Spleen (tissue), 7 donors: ENCODE measurements at regions not wholly inside any gene's neighbourhood (a gene's known extent, or its start where the extent isn't known, plus 50 kb on each side); places are given as distances from the start of the nearest gene placed in this dataset.

Source experiments
- CTCF ChIP-seq, 11 experiments: fragments of 200-600 bp in 7 of 11; fragments of 450-650 bp in 4 of 11; sonication (generic) in 4 of 11; IDR thresholded peaks in 8 of 11; conservative IDR thresholded peaks in 3 of 11; 1 replicate in 7 of 11; 2 replicates in 4 of 11; pipeline versions ENCODE4 v1.4.0 to v1.8.0; 2016 to 2021; ENCODE audit warnings: antibody characterized with exemption in 11 of 11, inconsistent platforms in 4 of 11, mild to moderate bottlenecking in 1 of 11
- POLR2A ChIP-seq, 3 donors: fragments of 450-650 bp; IDR thresholded peaks; one replicate each; pipeline ENCODE4 v1.5.1; 2017; ENCODE audit warnings: antibody characterized with exemption in 3 of 3, mild to moderate bottlenecking in 1 of 3
- donor health status: DM: no; HTN: no; CAD: no; lungs with moderate emphysema.
- donor health status: DM: no; HTN: no; CAD: no.
- donor health status: DM: no; HTN: no; CAD: no.

DNA sequence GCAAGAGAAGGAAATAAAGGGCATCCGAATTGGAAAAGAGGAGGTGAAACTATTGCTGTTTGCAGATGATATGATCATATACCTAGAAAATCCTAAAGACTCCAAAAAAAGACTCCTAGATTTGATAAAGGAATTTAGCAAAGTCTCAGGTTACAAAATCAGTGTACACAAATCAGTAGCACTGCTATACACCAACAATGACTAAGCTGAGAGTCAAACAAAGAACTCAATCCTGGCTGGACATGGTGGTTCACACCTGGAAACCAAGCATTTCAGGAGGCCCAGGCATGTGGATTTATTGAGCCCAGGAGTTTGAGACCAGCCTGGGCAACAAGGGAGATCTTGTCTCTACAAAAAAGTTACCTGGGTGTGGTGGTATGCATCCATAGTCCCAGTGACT lies 188.7 kb upstream of the PLXNC1 start:
- TF ChIP-seq CTCF (IDR thresholded peaks at IDR 0.05 in 8 of 11, conservative IDR thresholded peaks at IDR 0.05 in 3 of 11), result no peak
- no peak for TF ChIP-seq POLR2A (IDR thresholded peaks at IDR 0.05)
